ENCODE measurements at regions not wholly inside any gene's neighbourhood (a gene's known extent, or its start where the extent isn't known, plus 50 kb on each side); places are given as distances from the start of the nearest gene placed in this dataset.
A peak's percentile ranks its signal among the peaks of the same experiment; 100 is the strongest.

DNA sequence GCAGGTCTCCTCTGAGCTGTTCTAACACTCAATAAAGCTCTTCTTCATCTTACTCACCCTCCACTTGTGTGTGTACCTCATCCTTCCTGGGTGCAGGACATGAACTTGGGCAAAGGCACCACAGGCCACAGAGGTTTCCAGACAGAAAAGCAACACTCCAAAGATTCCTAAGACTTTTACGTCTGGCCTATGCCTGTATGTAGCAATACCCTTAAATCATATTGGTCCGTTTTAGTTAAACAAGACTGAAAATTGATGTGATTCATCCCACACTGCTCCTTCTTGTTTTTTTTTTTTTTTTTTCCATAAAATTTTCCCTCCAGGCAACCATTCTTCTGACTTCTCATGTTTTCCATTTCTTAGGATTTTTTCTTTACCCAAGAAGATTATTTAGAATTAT lies 404.3 kb downstream of the PID1 start:
- H3K4me1 ChIP-seq (ENCODE audit: control insufficient read depth, insufficient read depth, low read length), result no peaks in the 10 kb centered on the region
- H3K36me3 ChIP-seq (ENCODE audit: control insufficient read depth, insufficient read depth, low read length), result no peaks in the 10 kb centered on the region
- no peak overlapping the region for H3K4me3 ChIP-seq (ENCODE audit: low read depth, low read length)
- DNase-seq (ENCODE audit: low read depth in 4 of 6, low spot score in 6 of 6), result no peak
- H3K27ac ChIP-seq (ENCODE audit: low read depth, low read length), result no peak overlapping the region
- peaks cover 2% of the 10 kb centered on the region for H3K9me3 ChIP-seq (ENCODE audit: control insufficient read depth, insufficient read depth, low read length)
- WGBS (ENCODE audit: insufficient coverage), result 100% methylated on average over 1 of the region's 2 CpGs
- no peaks in the 10 kb centered on the region for H3K27me3 ChIP-seq (ENCODE audit: control insufficient read depth, insufficient read depth, low read length)

DNA sequence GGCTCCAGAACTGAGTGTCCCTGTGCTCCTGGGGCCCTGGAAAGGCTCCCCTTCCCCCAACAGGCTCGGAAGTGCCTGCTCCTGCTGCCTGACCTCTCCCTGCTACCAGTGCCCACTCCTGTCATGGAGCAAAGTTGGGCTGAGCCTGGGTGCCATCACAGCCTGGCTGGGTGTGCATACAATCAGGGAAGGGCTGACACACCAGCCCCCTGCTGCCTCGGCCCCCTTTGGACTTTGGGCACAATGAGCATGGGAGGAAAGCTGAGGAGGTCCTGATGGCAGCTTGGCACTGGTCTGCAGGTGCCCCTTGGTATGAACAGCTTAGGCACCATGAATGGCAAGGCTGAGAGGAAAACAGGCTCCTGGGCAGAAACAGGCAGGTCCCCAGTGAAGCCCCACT lies 405.0 kb downstream of the PID1 start:
- DNase-seq (ENCODE audit: low read depth in 4 of 6, low spot score in 6 of 6), result no peak
- WGBS (ENCODE audit: insufficient coverage), result 90% methylated on average over 2 of the region's 2 CpGs
- Histone ChIP-seq H3K36me3 (ENCODE audit: control insufficient read depth, insufficient read depth, low read length) (no peaks in the 10 kb centered on the region), H3K4me1 (ENCODE audit: control insufficient read depth, insufficient read depth, low read length) (no peaks in the 10 kb centered on the region), H3K27ac (ENCODE audit: low read depth, low read length) (no peak overlapping the region), H3K9me3 (ENCODE audit: control insufficient read depth, insufficient read depth, low read length) (peaks cover 2% of the 10 kb centered on the region), H3K4me3 (ENCODE audit: low read depth, low read length) (no peak overlapping the region), H3K27me3 (ENCODE audit: control insufficient read depth, insufficient read depth, low read length) (no peaks in the 10 kb centered on the region)

DNA sequence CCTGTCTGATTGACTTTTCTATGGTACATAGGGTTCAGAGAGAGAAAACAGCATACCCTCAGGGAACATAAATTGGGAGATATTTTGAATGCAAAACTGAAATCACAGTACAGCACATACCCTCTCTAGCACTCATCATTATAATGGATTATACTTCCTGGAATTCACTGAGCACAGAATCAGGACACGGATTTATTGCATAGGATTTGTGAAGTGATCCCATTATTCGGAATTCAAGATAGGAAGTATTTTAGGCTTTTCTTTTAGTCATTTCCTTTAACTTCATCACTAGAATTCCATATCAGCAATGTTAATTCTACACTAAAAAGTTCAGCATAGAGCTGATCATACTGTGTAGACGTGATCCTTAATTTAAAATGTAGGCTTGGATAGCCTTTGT lies 407.0 kb downstream of the PID1 start:
- Histone ChIP-seq H3K27ac (ENCODE audit: low read depth, low read length) (no peak overlapping the region), H3K36me3 (ENCODE audit: control insufficient read depth, insufficient read depth, low read length) (no peaks in the 10 kb centered on the region), H3K4me3 (ENCODE audit: low read depth, low read length) (no peak overlapping the region), H3K9me3 (ENCODE audit: control insufficient read depth, insufficient read depth, low read length) (peaks cover 2% of the 10 kb centered on the region), H3K27me3 (ENCODE audit: control insufficient read depth, insufficient read depth, low read length) (no peaks in the 10 kb centered on the region), H3K4me1 (ENCODE audit: control insufficient read depth, insufficient read depth, low read length) (no peaks in the 10 kb centered on the region)
- DNase-seq (ENCODE audit: low read depth in 4 of 6, low spot score in 6 of 6), result no peak
- no CpG with 5 or more reads among the region's 3 CpGs for WGBS (ENCODE audit: insufficient coverage)

DNA sequence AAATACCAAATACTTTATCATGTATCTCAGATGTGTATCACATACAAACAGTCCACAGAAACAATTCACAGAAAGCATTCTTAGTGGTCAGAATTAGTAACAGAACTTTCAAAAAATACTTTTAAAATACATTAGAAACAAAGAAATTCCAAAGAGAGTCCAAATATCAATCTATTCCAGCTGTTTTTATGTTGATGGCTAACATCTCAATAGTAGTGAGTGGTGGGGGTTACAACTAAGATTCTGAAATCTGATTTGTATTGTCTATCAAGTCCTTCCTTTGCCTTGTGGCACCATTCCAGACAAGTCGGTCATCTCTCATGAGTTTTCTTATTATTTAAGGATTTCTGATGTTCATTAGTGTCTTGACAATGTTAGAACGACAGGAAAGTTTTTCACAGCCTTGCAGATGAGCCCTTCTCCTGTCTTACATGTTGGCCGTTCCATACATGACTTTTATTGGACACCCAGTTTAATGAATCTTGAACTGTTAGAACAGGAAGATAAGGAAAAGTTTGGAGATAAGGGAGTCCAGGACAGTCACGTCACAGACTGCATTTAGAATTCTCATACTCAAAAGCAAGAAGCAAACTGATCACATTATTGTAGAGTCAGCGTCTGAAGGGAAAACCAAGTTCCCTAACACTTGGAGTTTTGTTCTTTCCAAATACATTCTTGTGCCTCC lies 410.3 kb downstream of the PID1 start:
- DNase-seq (ENCODE audit: low read depth in 4 of 6, low spot score in 6 of 6), result no peak
- H3K36me3 ChIP-seq (ENCODE audit: control insufficient read depth, insufficient read depth, low read length), result no peaks in the 10 kb centered on the region
- H3K4me1 ChIP-seq (ENCODE audit: control insufficient read depth, insufficient read depth, low read length), result no peaks in the 10 kb centered on the region
- no peaks in the 10 kb centered on the region for H3K9me3 ChIP-seq (ENCODE audit: control insufficient read depth, insufficient read depth, low read length)
- H3K27me3 ChIP-seq (ENCODE audit: control insufficient read depth, insufficient read depth, low read length), result no peaks in the 10 kb centered on the region
- H3K27ac ChIP-seq (ENCODE audit: low read depth, low read length), result no peak overlapping the region
- 100% methylated on average over 2 of the region's 5 CpGs for WGBS (ENCODE audit: insufficient coverage)
- no peak overlapping the region for H3K4me3 ChIP-seq (ENCODE audit: low read depth, low read length)

DNA sequence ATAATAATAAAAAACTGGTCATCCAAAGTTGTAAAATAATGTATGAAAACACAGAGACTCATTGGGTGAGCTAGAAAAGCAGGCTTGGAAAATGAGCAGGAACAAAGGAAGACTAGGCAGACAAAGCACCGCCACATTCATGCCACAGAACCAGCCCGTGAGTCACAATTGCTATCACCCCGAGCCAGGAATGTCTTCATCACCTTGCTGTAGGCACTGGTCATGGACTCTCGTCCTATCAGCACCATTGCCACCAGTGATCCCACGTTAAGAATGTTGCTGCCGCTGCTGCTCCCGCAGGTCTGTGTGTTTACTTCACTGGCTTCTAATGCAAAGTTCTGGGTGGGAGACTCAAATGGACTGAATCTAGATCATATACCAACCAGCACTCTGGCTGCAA lies 417.9 kb downstream of the PID1 start:
- no peaks in the 10 kb centered on the region for H3K9me3 ChIP-seq (ENCODE audit: control insufficient read depth, insufficient read depth, low read length)
- no peak overlapping the region for H3K27ac ChIP-seq (ENCODE audit: low read depth, low read length)
- no peaks in the 10 kb centered on the region for H3K27me3 ChIP-seq (ENCODE audit: control insufficient read depth, insufficient read depth, low read length)
- H3K36me3 ChIP-seq (ENCODE audit: control insufficient read depth, insufficient read depth, low read length), result no peaks in the 10 kb centered on the region
- no peaks in the 10 kb centered on the region for H3K4me1 ChIP-seq (ENCODE audit: control insufficient read depth, insufficient read depth, low read length)
- no peak overlapping the region for H3K4me3 ChIP-seq (ENCODE audit: low read depth, low read length)
- WGBS (ENCODE audit: insufficient coverage), result 82% methylated on average over 7 of the region's 7 CpGs
- no peak for DNase-seq (ENCODE audit: low read depth in 4 of 6, low spot score in 6 of 6)

DNA sequence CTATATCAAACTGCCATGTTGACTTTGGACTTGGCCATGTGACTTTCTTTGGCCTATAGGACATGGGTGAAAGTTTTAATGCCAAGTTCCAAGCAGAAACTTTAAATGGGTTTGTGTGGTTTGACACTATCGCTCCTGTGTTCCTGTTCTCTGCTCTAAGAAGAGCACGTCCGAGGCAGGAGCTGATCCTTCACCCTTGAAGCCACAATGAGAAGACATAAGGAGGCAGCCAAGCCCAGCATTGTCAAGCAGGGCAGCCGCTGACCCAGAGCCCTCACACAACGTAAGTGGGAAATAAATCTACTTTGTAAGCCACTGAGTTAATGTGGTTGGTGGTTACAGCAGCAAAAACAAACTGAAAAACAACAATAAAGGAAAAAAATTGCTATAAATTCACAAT lies 422.4 kb downstream of the PID1 start:
- Histone ChIP-seq H3K4me1 (ENCODE audit: control insufficient read depth, insufficient read depth, low read length) (no peaks in the 10 kb centered on the region), H3K27ac (ENCODE audit: low read depth, low read length) (no peak overlapping the region), H3K36me3 (ENCODE audit: control insufficient read depth, insufficient read depth, low read length) (no peaks in the 10 kb centered on the region), H3K9me3 (ENCODE audit: control insufficient read depth, insufficient read depth, low read length) (no peaks in the 10 kb centered on the region), H3K27me3 (ENCODE audit: control insufficient read depth, insufficient read depth, low read length) (peaks cover 2% of the 10 kb centered on the region), H3K4me3 (ENCODE audit: low read depth, low read length) (no peak overlapping the region)
- DNase-seq (ENCODE audit: low read depth in 4 of 6, low spot score in 6 of 6), result no peak
- WGBS (ENCODE audit: insufficient coverage), result 64% methylated on average over 3 of the region's 5 CpGs

DNA sequence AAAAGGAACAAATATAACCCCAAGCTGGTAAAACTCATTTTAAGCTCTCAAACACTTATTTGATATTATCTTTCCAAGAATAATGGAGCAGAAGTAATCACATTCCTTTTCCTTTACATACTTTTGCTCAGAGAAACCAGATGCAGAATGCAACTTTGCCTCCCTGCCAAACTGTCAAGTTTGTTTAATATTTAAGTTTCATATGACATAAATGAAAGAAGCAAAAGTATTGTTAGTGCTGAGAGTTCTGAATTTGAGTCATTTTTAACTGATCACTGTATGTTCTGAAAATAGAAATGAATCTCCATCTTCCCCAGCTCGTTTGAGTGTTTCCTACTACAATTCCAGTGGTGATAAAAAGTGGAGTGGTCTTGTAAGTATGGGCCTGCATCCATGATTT lies 423.4 kb downstream of the PID1 start:
- WGBS (ENCODE audit: insufficient coverage), result no CpG with 5 or more reads among the region's 1 CpG
- no peaks in the 10 kb centered on the region for H3K9me3 ChIP-seq (ENCODE audit: control insufficient read depth, insufficient read depth, low read length)
- peaks cover 2% of the 10 kb centered on the region for H3K27me3 ChIP-seq (ENCODE audit: control insufficient read depth, insufficient read depth, low read length)
- no peak for DNase-seq (ENCODE audit: low read depth in 4 of 6, low spot score in 6 of 6)
- no peak overlapping the region for H3K27ac ChIP-seq (ENCODE audit: low read depth, low read length)
- H3K4me1 ChIP-seq (ENCODE audit: control insufficient read depth, insufficient read depth, low read length), result no peaks in the 10 kb centered on the region
- no peaks in the 10 kb centered on the region for H3K36me3 ChIP-seq (ENCODE audit: control insufficient read depth, insufficient read depth, low read length)
- no peak overlapping the region for H3K4me3 ChIP-seq (ENCODE audit: low read depth, low read length)

DNA sequence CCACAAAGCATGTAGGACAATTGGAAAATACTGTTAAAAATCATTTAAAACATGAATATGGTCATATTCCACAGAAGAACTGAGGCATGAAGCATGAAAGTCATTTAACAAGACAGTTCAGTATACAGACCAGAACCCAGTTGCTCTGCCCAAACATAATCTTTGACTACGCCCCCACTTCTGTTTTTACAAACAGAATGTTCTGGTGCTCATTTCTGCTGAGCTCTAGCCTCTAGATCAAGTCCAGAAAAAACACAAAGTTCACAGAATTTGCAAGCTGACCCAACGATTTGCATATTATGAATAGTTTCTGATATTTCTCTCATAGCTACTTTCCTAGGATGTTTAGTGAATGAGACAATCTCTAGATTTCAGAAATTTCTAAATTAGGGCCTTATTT lies 424.9 kb downstream of the PID1 start:
- no peak overlapping the region for H3K4me3 ChIP-seq (ENCODE audit: low read depth, low read length)
- H3K36me3 ChIP-seq (ENCODE audit: control insufficient read depth, insufficient read depth, low read length), result no peaks in the 10 kb centered on the region
- WGBS (ENCODE audit: insufficient coverage), result no CpG with 5 or more reads among the region's 2 CpGs
- no peak for DNase-seq (ENCODE audit: low read depth in 4 of 6, low spot score in 6 of 6)
- no peaks in the 10 kb centered on the region for H3K4me1 ChIP-seq (ENCODE audit: control insufficient read depth, insufficient read depth, low read length)
- H3K27me3 ChIP-seq (ENCODE audit: control insufficient read depth, insufficient read depth, low read length), result peaks cover 2% of the 10 kb centered on the region
- no peak overlapping the region for H3K27ac ChIP-seq (ENCODE audit: low read depth, low read length)
- no peaks in the 10 kb centered on the region for H3K9me3 ChIP-seq (ENCODE audit: control insufficient read depth, insufficient read depth, low read length)

DNA sequence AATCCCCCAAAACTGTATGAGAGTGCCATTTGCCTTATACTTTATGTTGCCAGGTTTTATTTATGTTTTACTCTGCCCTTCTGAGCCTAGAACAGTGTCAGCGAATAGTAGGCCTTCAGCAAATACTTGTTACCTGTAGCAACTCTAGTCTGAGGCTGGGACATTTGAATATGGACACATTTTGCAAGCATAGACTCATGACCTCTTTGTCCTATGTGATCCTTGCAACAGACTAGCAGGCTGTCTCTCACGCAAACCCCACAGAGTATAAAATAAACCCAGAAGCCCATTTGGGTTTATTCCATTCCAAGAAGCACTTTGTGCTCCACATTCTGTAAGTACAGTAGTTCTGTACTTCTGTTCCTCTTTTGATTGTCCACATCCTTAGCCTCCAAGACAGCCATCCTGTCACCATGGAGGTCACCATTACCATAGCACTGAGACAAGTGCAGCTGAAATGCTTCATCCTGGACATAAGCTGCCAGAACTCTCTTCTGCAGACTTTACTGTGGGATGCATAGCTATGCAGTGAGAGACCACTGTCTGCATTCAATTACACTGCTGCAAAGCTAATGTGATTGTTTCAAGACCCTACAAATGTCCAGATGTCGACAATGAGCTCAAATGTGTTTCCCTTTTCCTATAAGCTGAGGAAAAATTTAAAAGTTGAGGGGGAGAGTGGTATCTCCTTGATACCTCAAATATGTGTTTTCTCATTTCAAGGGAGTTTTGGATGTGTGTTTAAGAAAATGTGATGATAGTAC lies 425.7 kb downstream of the PID1 start:
- Histone ChIP-seq H3K27ac (ENCODE audit: low read depth, low read length) (no peak overlapping the region), H3K27me3 (ENCODE audit: control insufficient read depth, insufficient read depth, low read length) (peaks cover 2% of the 10 kb centered on the region), H3K4me3 (ENCODE audit: low read depth, low read length) (no peak overlapping the region), H3K9me3 (ENCODE audit: control insufficient read depth, insufficient read depth, low read length) (no peaks in the 10 kb centered on the region), H3K4me1 (ENCODE audit: control insufficient read depth, insufficient read depth, low read length) (no peaks in the 10 kb centered on the region), H3K36me3 (ENCODE audit: control insufficient read depth, insufficient read depth, low read length) (no peaks in the 10 kb centered on the region)
- WGBS (ENCODE audit: insufficient coverage), result 79% methylated on average over 3 of the region's 3 CpGs
- DNase-seq (ENCODE audit: low read depth in 4 of 6, low spot score in 6 of 6), result peak in 1 of 6 donors; percentile 27

DNA sequence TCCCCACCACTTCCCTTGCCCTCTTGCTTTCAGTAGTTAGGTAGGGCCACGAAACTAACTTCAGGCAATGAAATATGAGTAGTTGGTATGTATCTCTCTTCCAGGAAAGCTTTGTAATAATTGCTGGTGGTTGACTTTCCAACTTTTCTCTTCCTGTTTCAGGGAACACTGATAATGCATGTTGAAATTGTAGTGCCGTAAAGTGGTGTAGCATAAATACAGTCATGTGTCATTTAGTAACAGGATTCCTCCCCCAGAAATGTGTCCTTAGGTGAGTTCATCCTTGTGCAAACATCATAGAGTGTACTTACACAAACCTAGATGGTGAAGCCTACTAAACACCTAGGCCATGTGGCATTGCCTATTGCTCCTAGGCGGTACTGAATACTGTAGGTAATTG lies 429.2 kb downstream of the PID1 start:
- no peak overlapping the region for H3K27ac ChIP-seq (ENCODE audit: low read depth, low read length)
- no peak for DNase-seq (ENCODE audit: low read depth in 4 of 6, low spot score in 6 of 6)
- H3K36me3 ChIP-seq (ENCODE audit: control insufficient read depth, insufficient read depth, low read length), result no peaks in the 10 kb centered on the region
- no peaks in the 10 kb centered on the region for H3K9me3 ChIP-seq (ENCODE audit: control insufficient read depth, insufficient read depth, low read length)
- H3K4me3 ChIP-seq (ENCODE audit: low read depth, low read length), result no peak overlapping the region
- no peaks in the 10 kb centered on the region for H3K4me1 ChIP-seq (ENCODE audit: control insufficient read depth, insufficient read depth, low read length)
- no CpG with 5 or more reads among the region's 3 CpGs for WGBS (ENCODE audit: insufficient coverage)
- H3K27me3 ChIP-seq (ENCODE audit: control insufficient read depth, insufficient read depth, low read length), result peaks cover 2% of the 10 kb centered on the region
